Activated CD4-positive, alpha-beta T cell treated with anti-CD3 and anti-CD28 coated beads, Interleukin-2, amount 10 ng/mL, durations not matched to agents 7 days and 5 days (primary cell): ENCODE measurements at regions not wholly inside any gene's neighbourhood (a gene's known extent, or its start where the extent isn't known, plus 50 kb on each side); places are given as distances from the start of the nearest gene placed in this dataset.

Experiments
- CTCF ChIA-PET: fragments of 350-600 bp; sonication (Branson Sonifier 250); formaldehyde crosslinking; loops from one replicate; lab custom pipeline; 2021; ENCODE audit warnings: antibody characterized with exemption; lab: Charles Lee
- POLR2A ChIA-PET: fragments of 350-600 bp; sonication (Branson Sonifier 250); formaldehyde crosslinking; loops from one replicate; lab custom pipeline; 2021; ENCODE audit warnings: antibody characterized with exemption; lab: Charles Lee
- DNase-seq: peaks from one replicate; pipeline ENCODE4 v3.0.0-alpha.2; 2020
- H3K27ac Mint-ChIP-seq: one replicate; pipeline ENCODE4 v1.8.0; 2021; ENCODE audit warnings: mild to moderate bottlenecking, moderate library complexity, mixed read lengths
- H3K27me3 Mint-ChIP-seq: one replicate; pipeline ENCODE4 v1.8.0; 2021; ENCODE audit warnings: mixed read lengths
- H3K36me3 Mint-ChIP-seq: one replicate; pipeline ENCODE4 v1.8.0; 2021; ENCODE audit warnings: low read depth, mixed read lengths
- H3K4me1 Mint-ChIP-seq: one replicate; pipeline ENCODE4 v1.8.0; 2021; ENCODE audit warnings: mixed read lengths
- H3K4me3 Mint-ChIP-seq: one replicate; pipeline ENCODE4 v1.8.0; 2021; ENCODE audit warnings: mild to moderate bottlenecking, moderate library complexity, mixed read lengths
- H3K9me3 Mint-ChIP-seq: one replicate; pipeline ENCODE4 v1.8.0; 2021; ENCODE audit warnings: mixed read lengths

GRCh38 chr5:100260968-100261367 lies 274.2 kb upstream of the FAM174A start:
- no peak overlapping the region for H3K4me3 Mint-ChIP-seq
- no peaks in the 10 kb centered on the region for H3K9me3 Mint-ChIP-seq
- no peaks in the 10 kb centered on the region for H3K36me3 Mint-ChIP-seq
- ChIA-PET POLR2A (no interaction called here), CTCF (no interaction called here)
- DNase-seq = no peak
- no peak overlapping the region for H3K27ac Mint-ChIP-seq
- H3K27me3 Mint-ChIP-seq = no peaks in the 10 kb centered on the region
- H3K4me1 Mint-ChIP-seq = no peaks in the 10 kb centered on the region

DNA sequence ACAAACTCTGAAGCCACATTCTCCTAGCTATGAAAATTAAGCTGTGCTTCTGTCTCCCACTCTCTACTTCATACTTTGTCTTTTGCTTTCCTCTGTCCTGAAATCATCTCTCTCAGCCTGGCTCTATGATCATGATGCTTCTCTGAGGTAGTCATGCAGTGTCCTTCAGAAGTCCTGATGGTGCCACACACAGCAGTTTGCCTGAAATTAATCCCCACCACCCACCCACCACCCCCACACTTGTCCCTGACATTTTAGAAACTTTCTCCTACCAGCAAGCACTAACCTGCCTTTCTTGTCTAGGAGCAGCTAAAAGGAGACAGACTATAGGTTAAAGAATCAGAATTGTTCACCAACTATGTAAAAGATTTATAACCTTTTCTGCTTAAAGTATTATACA lies 282.2 kb upstream of the FAM174A start:
- Mint-ChIP-seq H3K4me1 (no peaks in the 10 kb centered on the region), H3K27me3 (no peaks in the 10 kb centered on the region), H3K9me3 (no peaks in the 10 kb centered on the region), H3K36me3 (no peaks in the 10 kb centered on the region), H3K27ac (no peak overlapping the region), H3K4me3 (no peak overlapping the region)
- CTCF ChIA-PET = no interaction called here
- POLR2A ChIA-PET = no interaction called here
- DNase-seq = no peak

GRCh38 chr5:100252037-100252436 lies 283.1 kb upstream of the FAM174A start:
- no peak overlapping the region for H3K4me3 Mint-ChIP-seq
- no peaks in the 10 kb centered on the region for H3K36me3 Mint-ChIP-seq
- DNase-seq = no peak
- H3K27ac Mint-ChIP-seq = no peak overlapping the region
- H3K9me3 Mint-ChIP-seq = no peaks in the 10 kb centered on the region
- no peaks in the 10 kb centered on the region for H3K27me3 Mint-ChIP-seq
- H3K4me1 Mint-ChIP-seq = no peaks in the 10 kb centered on the region
- ChIA-PET POLR2A (no interaction called here), CTCF (no interaction called here)

DNA sequence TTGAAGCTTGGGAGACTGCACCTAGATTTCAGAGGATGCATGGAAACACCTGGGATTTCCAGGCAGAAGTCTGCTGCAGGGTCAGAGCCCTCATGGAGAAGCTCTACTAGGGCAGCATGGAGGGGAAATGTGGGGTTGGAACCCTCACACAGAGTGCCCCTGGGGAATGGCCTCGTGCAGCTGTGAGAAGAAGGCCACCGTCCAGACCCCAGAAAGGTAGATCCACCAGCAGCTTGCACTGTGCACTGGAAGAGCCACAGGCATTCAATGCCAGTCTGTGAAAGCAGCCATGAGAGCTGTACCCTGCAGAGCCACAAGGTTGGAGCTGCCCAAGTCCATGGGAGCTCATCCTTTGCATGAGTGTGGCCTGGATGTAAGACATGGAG lies 285.3 kb upstream of the FAM174A start:
- Mint-ChIP-seq H3K36me3 (no peaks in the 10 kb centered on the region), H3K9me3 (no peaks in the 10 kb centered on the region), H3K4me1 (no peaks in the 10 kb centered on the region), H3K4me3 (no peak overlapping the region), H3K27me3 (no peaks in the 10 kb centered on the region), H3K27ac (no peak overlapping the region)
- CTCF ChIA-PET = no interaction called here
- POLR2A ChIA-PET = no interaction called here
- no peak for DNase-seq

DNA sequence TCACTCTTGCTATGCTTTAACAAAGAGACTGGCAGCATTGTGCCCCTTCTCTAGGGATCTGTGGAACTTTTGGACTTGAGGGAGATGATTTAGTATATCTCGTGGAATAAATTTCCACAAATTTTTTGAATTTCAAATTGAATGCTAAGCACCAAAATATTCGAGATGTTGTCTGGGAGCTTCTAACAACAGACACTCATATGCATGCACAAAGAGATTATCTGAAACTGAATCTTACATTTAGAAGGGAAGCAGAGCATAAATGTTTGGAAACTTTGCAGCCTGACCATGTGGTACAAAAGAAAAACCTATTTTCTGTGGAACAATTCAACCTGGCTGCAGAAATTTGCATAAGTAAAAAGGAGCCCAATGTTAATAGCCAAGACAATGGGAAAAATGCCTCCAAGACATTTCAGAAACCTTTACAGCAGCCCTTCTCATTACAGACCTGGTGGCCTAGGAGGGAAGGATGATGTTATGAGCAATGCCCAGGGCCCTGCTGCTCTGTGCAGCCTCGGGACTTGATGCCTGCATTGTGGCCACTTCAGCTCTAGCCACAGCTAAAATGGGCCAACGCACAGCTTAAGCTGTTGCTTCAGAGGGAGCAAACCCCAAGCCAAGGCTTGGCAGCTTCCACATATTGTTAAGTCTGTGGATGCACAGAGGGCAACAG lies 285.8 kb upstream of the FAM174A start:
- DNase-seq = no peak
- no peaks in the 10 kb centered on the region for H3K36me3 Mint-ChIP-seq
- H3K4me3 Mint-ChIP-seq = no peak overlapping the region
- no peaks in the 10 kb centered on the region for H3K9me3 Mint-ChIP-seq
- H3K27me3 Mint-ChIP-seq = no peaks in the 10 kb centered on the region
- ChIA-PET CTCF (no interaction called here), POLR2A (no interaction called here)
- H3K4me1 Mint-ChIP-seq = no peaks in the 10 kb centered on the region
- H3K27ac Mint-ChIP-seq = no peak overlapping the region

- H3K36me3 Mint-ChIP-seq = no peaks in the 10 kb centered on the region
- no peaks in the 10 kb centered on the region for H3K4me1 Mint-ChIP-seq
- H3K4me3 Mint-ChIP-seq = no peak overlapping the region
- CTCF ChIA-PET = no interaction called here
- no peaks in the 10 kb centered on the region for H3K9me3 Mint-ChIP-seq
- no peaks in the 10 kb centered on the region for H3K27me3 Mint-ChIP-seq
- POLR2A ChIA-PET = no interaction called here
- DNase-seq = no peak
- H3K27ac Mint-ChIP-seq = no peak overlapping the region
These were observed 302.4 kb upstream of the FAM174A start for GRCh38 chr5:100232736-100233135.

DNA sequence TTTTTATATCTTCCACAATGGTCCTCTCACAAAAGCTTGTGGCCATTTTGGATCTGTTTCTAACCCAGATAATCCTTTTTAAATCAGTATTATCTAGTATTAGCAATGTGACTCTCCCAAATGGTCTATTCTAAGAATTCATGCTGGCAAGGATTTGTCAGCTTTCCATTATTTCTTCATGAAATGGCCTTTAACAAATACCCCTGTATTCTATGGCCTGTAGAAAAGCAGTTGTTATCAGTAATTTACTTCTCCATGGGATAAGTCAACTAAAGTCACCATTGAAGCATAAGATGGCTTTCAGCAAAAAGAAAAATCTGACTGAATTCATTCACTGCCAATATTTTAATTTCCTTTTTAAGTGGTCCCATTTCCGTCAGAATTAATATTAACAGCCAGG lies 346.4 kb upstream of the FAM174A start:
- ChIA-PET POLR2A (no interaction called here), CTCF (no interaction called here)
- Mint-ChIP-seq H3K27ac (no peak overlapping the region), H3K27me3 (no peaks in the 10 kb centered on the region), H3K4me1 (no peaks in the 10 kb centered on the region), H3K9me3 (no peaks in the 10 kb centered on the region), H3K4me3 (no peak overlapping the region), H3K36me3 (no peaks in the 10 kb centered on the region)
- no peak for DNase-seq

GRCh38 chr5:100188339-100188738 lies 346.8 kb upstream of the FAM174A start:
- no peaks in the 10 kb centered on the region for H3K36me3 Mint-ChIP-seq
- H3K4me1 Mint-ChIP-seq = no peaks in the 10 kb centered on the region
- no peak overlapping the region for H3K4me3 Mint-ChIP-seq
- no peak overlapping the region for H3K27ac Mint-ChIP-seq
- POLR2A ChIA-PET = no interaction called here
- no peak for DNase-seq
- H3K9me3 Mint-ChIP-seq = no peaks in the 10 kb centered on the region
- no peaks in the 10 kb centered on the region for H3K27me3 Mint-ChIP-seq
- CTCF ChIA-PET = interaction anchor here (0.7 kb wide), 1 partner anchor 19 kb away, joined by 3 read pairs; no protein-coding TSS in a partner anchor

DNA sequence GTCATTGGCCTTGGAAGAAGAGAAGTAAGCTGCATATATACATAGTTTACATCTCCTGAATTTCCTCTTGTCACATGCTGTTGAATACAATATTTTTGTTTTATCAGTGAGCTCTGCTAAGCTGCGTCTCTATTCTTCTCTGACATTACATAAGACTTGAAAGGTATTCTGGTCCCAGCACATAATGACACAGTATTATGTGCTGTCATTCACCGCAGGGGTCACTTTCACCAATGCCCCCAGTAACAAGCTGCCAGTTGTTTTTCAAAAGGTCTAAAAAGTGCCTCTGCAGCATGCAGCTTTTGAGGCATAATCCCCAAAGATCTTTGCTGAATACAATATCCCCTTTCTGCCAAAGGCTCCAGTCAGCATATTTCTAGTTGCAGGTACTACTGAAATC lies 349.0 kb upstream of the FAM174A start:
- no peak overlapping the region for H3K27ac Mint-ChIP-seq
- H3K36me3 Mint-ChIP-seq = no peaks in the 10 kb centered on the region
- H3K9me3 Mint-ChIP-seq = no peaks in the 10 kb centered on the region
- no peaks in the 10 kb centered on the region for H3K4me1 Mint-ChIP-seq
- no peaks in the 10 kb centered on the region for H3K27me3 Mint-ChIP-seq
- ChIA-PET POLR2A (no interaction called here), CTCF (no interaction called here)
- DNase-seq = no peak
- no peak overlapping the region for H3K4me3 Mint-ChIP-seq

DNA sequence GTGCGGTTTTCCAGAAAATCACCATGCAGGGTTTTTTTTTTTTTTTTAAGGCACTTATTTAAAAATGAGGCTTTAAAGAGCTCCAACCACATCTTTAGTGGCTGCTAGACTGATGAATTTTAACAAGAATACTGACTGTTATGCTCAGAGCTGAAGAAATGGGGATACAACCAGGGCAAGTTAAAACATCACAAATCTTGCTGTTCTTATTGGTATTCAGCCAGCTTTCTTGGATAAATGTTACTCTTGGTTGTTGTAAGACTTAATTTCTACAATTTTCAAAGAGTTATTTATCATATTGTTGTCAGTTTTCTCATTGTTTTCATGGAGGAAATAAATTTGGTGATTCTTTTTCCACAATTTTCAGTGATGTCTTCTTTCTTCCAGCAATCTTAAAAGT lies 352.8 kb upstream of the FAM174A start:
- H3K27me3 Mint-ChIP-seq = no peaks in the 10 kb centered on the region
- no peak overlapping the region for H3K4me3 Mint-ChIP-seq
- CTCF ChIA-PET = no interaction called here
- H3K36me3 Mint-ChIP-seq = no peaks in the 10 kb centered on the region
- POLR2A ChIA-PET = no interaction called here
- H3K9me3 Mint-ChIP-seq = no peaks in the 10 kb centered on the region
- H3K4me1 Mint-ChIP-seq = no peaks in the 10 kb centered on the region
- no peak for DNase-seq
- no peak overlapping the region for H3K27ac Mint-ChIP-seq

DNA sequence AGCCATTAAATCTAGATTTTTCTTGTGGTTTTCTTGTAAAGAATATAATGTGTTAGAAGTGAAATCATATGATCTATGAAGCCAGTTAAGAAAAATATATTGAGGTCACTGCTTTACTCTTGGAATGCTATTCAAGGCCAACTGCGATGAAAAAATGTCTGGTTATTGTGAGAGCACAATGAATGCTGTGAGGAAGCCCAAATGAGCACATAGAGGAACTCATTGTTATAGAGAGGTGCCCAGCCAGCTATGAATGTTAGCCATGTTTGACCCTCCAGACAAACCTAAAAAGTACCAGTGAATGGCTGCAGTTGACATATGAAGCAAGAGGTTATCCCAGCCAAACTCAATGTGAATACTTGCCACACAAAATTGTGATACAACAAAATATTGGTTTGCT lies 359.8 kb upstream of the FAM174A start:
- Mint-ChIP-seq H3K4me3 (no peak overlapping the region), H3K27ac (no peak overlapping the region), H3K36me3 (no peaks in the 10 kb centered on the region), H3K27me3 (no peaks in the 10 kb centered on the region), H3K4me1 (no peaks in the 10 kb centered on the region), H3K9me3 (peaks cover 3% of the 10 kb centered on the region)
- DNase-seq = no peak
- ChIA-PET CTCF (no interaction called here), POLR2A (no interaction called here)

- no peaks in the 10 kb centered on the region for H3K4me1 Mint-ChIP-seq
- no peak overlapping the region for H3K27ac Mint-ChIP-seq
- H3K4me3 Mint-ChIP-seq = no peak overlapping the region
- DNase-seq = no peak
- ChIA-PET POLR2A (no interaction called here), CTCF (no interaction called here)
- H3K27me3 Mint-ChIP-seq = no peaks in the 10 kb centered on the region
- no peaks in the 10 kb centered on the region for H3K36me3 Mint-ChIP-seq
- peaks cover 6% of the 10 kb centered on the region for H3K9me3 Mint-ChIP-seq
These were observed 369.9 kb upstream of the FAM174A start for GRCh38 chr5:100165309-100165708.

DNA sequence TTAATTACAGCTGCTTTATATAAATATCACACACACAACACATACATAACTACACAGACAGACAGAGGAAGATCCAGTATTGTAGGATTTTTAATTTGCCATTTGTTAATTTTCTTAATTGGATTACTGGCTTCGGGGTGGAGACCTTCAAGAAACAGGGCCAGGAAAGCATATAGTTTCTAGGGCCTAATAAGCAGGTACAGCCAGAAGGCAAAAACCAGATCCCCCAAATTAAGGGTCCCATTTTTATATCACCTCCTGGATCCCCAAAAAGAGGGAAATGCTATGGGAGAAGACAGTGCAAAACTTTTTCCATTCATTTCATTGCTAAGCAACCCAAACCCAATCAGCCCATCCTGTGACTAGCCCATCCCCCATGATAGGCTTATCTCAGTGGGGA lies 373.3 kb upstream of the FAM174A start:
- H3K27ac Mint-ChIP-seq = no peak overlapping the region
- peaks cover 9% of the 10 kb centered on the region for H3K9me3 Mint-ChIP-seq
- H3K27me3 Mint-ChIP-seq = no peaks in the 10 kb centered on the region
- POLR2A ChIA-PET = no interaction called here
- H3K4me3 Mint-ChIP-seq = no peak overlapping the region
- CTCF ChIA-PET = no interaction called here
- no peaks in the 10 kb centered on the region for H3K4me1 Mint-ChIP-seq
- no peaks in the 10 kb centered on the region for H3K36me3 Mint-ChIP-seq
- DNase-seq = no peak

DNA sequence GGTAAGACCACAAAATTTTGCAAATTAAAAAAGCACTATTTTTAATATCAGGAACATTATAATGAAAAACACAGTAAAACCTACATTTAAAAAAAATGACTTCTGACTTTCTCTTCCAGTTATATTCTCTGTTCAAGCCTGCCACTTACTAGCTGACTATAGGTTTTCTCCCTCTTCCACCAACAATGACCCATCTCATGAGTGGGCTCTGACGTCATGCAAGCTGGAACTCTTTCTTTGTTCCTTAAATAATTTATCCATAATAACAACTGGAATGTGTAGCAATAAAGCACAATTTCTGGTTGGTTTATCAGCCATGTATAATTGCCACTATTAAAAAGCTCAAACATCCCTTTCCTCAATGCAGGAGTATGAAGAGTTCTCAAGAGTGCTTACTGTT lies 378.1 kb upstream of the FAM174A start:
- no peak overlapping the region for H3K4me3 Mint-ChIP-seq
- no peak for DNase-seq
- ChIA-PET CTCF (no interaction called here), POLR2A (no interaction called here)
- no peaks in the 10 kb centered on the region for H3K27me3 Mint-ChIP-seq
- H3K27ac Mint-ChIP-seq = no peak overlapping the region
- no peaks in the 10 kb centered on the region for H3K36me3 Mint-ChIP-seq
- H3K9me3 Mint-ChIP-seq = peaks cover 5% of the 10 kb centered on the region
- no peaks in the 10 kb centered on the region for H3K4me1 Mint-ChIP-seq
